ENCODE measurements at regions not wholly inside any gene's neighbourhood (a gene's known extent, or its start where the extent isn't known, plus 50 kb on each side); places are given as distances from the start of the nearest gene placed in this dataset.

DNA sequence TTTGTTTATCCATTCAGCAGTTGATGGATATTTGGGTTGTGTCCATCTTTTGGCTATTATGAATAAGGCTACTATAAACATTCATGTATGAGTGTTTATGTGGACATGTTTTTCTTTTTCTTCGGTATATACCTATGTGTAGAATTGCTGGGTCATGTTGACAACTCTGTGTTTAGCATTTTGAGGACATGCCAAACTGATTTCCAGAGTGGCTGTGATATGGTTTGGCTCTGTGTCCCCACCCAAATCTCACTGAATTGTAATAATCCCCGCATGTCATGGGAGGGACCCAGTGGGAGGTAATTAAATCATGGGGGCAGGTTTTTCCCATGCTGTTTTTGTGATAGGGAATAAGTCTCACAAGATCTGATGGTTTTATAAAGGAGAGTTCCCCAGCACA, 439.7 kb downstream of the UTRN start:
- in situ Hi-C loops (cut with HindIII; ENCODE audit: low pct_unique_long_range_greater_than_20kb, low sequenced_read_pairs): no loop called here
- DNase-seq (ENCODE audit: low read depth, low spot score): no peak

- no peak for DNase-seq (ENCODE audit: low read depth, low spot score)
- in situ Hi-C loops (cut with HindIII; ENCODE audit: low pct_unique_long_range_greater_than_20kb, low sequenced_read_pairs): no loop called here
Observed at GRCh38 chr6:144725736-144726522, 440.8 kb downstream of the UTRN start.

GRCh38 chr6:144728804-144729203, 443.7 kb downstream of the UTRN start:
- in situ Hi-C loops (cut with HindIII; ENCODE audit: low pct_unique_long_range_greater_than_20kb, low sequenced_read_pairs): no loop called here
- DNase-seq (ENCODE audit: low read depth, low spot score): no peak

- DNase-seq (ENCODE audit: low read depth, low spot score): no peak
- in situ Hi-C loops (cut with HindIII; ENCODE audit: low pct_unique_long_range_greater_than_20kb, low sequenced_read_pairs): no loop called here
Observed at GRCh38 chr6:144729502-144729901, 444.4 kb downstream of the UTRN start.

- DNase-seq (ENCODE audit: low read depth, low spot score): no peak
- in situ Hi-C loops (cut with HindIII; ENCODE audit: low pct_unique_long_range_greater_than_20kb, low sequenced_read_pairs): no loop called here
Observed at GRCh38 chr6:144730088-144730645, 445.0 kb downstream of the UTRN start.

- no peak for DNase-seq (ENCODE audit: low read depth, low spot score)
- in situ Hi-C loops (cut with HindIII; ENCODE audit: low pct_unique_long_range_greater_than_20kb, low sequenced_read_pairs): no loop called here
Observed at GRCh38 chr6:144731229-144731628, 446.1 kb downstream of the UTRN start.

DNA sequence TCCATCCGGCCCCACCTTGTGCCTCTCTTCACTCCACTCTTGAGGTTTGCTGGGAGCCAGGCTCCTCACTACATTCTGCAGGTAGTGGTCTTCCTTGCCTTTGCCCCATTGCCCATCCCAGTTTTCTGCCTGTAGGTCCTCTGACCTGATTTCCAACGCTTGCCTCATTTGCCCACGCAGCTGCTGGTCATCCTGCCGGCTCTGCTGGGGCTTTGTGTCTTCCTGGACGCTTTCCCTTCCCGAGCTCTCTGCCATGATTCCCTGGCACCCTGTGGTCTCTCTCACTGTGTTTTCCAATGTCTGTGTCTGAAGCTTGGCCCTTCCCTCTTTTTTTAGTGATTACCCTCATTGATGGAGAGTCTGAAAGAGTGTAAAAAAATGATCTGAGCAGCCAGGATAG, 451.6 kb downstream of the UTRN start:
- no peak for DNase-seq (ENCODE audit: low read depth, low spot score)
- in situ Hi-C loops (cut with HindIII; ENCODE audit: low pct_unique_long_range_greater_than_20kb, low sequenced_read_pairs): no loop called here

DNA sequence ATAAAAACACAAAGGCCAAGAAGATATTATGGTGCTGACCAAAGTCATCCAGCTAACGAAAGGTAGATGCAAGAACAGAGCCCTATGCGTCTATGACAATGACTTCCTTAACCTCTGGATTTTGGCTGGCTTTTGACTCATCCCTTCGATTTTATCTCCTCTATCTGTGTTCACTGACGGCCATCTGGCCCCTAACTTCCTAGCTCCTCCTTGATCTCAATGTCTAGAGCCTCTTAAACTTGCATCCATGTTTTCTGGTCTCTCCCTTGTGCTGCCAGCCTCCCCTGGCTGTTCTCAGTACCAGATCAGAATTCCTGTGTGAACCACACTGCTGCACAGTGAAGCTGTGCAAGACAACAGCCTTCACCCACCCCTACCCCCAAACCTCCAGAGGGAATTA, 452.9 kb downstream of the UTRN start:
- DNase-seq (ENCODE audit: low read depth, low spot score): no peak
- in situ Hi-C loops (cut with HindIII; ENCODE audit: low pct_unique_long_range_greater_than_20kb, low sequenced_read_pairs): no loop called here

DNA sequence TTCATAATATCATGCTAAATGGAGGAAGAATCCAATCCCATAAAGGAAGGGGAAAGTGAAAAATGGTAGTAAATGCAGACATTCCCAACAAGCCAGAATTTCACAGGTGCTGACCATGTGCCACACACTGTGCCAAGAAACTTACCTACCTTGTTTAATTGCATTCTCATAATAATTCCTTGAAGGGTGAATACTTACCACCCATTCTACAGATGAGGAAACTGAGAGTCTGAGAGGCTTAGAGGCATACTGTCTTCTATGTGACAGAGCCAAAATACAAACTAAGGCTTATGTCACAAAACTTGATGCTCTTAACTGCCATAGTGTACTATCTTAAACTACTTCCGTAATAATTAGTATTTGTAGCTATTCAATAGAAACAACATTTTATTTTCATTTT, 454.7 kb downstream of the UTRN start:
- in situ Hi-C loops (cut with HindIII; ENCODE audit: low pct_unique_long_range_greater_than_20kb, low sequenced_read_pairs): no loop called here
- DNase-seq (ENCODE audit: low read depth, low spot score): no peak

DNA sequence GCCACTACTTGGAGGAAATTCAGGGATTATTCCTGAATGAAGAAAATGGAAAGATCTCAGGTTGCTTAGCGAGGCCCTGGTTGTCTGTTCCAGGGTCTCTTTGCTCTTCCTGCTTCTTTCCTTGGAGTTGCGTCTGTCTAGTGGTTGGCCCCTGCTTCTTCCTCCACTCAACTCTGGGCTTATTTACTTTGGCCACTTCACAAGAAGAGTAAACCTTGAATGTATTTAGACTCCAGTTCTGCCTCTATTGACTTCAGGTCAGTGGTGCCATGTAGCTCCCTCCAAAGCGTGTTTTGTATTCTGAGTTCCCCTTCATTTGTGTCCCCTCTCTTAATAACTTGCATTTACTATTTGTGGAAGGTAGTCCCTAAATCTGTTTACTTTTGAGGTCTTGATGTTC, 456.5 kb downstream of the UTRN start:
- in situ Hi-C loops (cut with HindIII; ENCODE audit: low pct_unique_long_range_greater_than_20kb, low sequenced_read_pairs): no loop called here
- DNase-seq (ENCODE audit: low read depth, low spot score): no peak

- DNase-seq (ENCODE audit: low read depth, low spot score): no peak
- in situ Hi-C loops (cut with HindIII; ENCODE audit: low pct_unique_long_range_greater_than_20kb, low sequenced_read_pairs): no loop called here
Observed at GRCh38 chr6:144742779-144743178, 457.6 kb downstream of the UTRN start.

- DNase-seq (ENCODE audit: low read depth, low spot score): no peak
- in situ Hi-C loops (cut with HindIII; ENCODE audit: low pct_unique_long_range_greater_than_20kb, low sequenced_read_pairs): no loop called here
Observed at GRCh38 chr6:144744720-144745119, 459.6 kb downstream of the UTRN start.

DNA sequence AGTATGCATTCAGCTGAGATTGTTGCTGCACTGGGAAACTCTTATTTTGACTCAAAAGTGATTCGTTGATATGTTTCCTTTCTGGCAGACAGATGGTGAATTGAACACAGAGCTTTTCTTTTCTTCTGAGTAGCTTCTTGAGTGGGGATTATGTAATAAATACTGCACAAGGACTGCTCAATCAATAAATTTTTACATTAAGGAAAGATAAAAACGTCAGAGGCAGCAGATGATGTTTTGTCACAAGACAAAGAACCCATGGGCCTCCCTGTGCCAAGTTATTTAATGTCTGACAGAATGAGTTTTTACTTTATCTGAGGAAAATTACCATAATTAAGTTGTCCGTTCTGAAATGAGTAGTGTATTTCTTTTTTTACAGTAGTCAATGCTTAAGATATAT, 460.3 kb downstream of the UTRN start:
- peak; percentile 88 for DNase-seq (ENCODE audit: low read depth, low spot score)
- in situ Hi-C loops (cut with HindIII; ENCODE audit: low pct_unique_long_range_greater_than_20kb, low sequenced_read_pairs): no loop called here

GRCh38 chr6:144746902-144747469, 461.9 kb downstream of the UTRN start:
- no peak for DNase-seq (ENCODE audit: low read depth, low spot score)
- in situ Hi-C loops (cut with HindIII; ENCODE audit: low pct_unique_long_range_greater_than_20kb, low sequenced_read_pairs): no loop called here

DNA sequence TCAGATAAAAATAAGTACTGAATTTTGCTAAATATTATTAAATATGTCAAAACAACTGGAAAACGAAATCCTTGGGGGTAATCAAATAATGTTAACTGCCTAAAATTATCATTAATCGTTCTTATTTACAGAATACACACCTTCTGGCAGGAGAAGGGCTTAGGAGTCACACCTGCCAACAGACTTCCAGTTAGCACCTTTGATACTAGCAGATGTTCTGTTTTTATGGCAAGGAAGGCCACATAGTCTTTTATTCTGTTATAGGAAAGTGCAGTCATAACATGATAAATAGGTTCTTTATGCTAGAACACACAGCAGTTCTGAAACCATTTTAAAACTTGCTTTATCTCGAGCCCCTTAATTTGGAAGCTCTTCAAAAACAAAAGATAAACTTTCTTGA, 464.1 kb downstream of the UTRN start:
- no peak for DNase-seq (ENCODE audit: low read depth, low spot score)
- in situ Hi-C loops (cut with HindIII; ENCODE audit: low pct_unique_long_range_greater_than_20kb, low sequenced_read_pairs): no loop called here

DNA sequence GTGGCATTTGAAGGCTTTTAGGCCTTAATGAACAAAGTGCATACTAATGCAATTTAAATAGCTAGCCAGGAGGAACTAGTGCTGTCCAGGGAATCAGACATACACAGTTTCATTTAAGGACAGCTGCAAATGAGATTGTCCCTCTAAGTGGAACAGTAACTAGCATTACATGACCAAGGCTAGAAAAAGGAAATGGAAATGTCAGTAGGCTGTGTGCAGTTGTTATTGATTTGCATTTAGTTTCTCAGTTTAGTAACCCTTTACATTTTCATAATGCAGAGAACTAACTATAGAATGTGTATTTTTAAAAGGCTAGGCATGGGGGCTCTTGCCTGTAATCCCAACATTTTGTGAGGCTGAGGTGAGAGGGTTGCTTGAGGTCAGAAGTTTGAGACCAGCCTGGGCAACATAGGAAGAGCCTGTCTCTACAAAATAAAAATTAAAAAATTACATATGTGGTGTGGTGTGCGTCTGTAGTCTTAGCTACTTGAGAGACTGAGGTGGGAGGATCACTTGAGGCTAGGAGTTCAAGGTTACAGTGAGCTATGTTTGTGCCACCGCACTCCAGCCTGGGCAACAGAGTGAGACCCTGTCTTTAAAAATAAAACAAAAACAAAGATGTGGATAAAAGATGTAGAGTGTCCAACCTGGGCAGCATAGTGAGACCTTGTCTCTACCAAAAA, 468.0 kb downstream of the UTRN start:
- DNase-seq (ENCODE audit: low read depth, low spot score): no peak
- in situ Hi-C loops (cut with HindIII; ENCODE audit: low pct_unique_long_range_greater_than_20kb, low sequenced_read_pairs): no loop called here

DNA sequence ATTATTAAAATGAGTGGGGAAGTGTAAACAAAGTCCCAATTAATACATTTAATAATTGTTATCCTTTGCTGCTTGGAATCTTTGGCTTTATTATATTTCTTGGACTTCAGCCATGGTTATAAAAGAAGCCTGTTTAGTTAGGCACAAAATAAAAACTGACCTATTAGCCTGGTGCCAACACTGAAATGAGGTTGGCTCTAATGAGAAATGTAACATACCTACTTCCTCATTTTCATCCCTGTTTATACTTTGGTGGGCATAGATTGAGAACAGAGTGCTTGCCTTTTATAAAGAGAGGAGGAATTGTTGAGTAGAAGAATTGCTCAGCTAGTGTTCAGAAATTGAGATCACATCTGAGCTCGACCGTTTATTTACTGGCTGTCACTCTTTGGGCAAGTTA, 471.3 kb downstream of the UTRN start:
- no peak for DNase-seq (ENCODE audit: low read depth, low spot score)

GRCh38 chr6:144757299-144757698, 472.2 kb downstream of the UTRN start:
- in situ Hi-C loops (cut with HindIII; ENCODE audit: low pct_unique_long_range_greater_than_20kb, low sequenced_read_pairs): no loop called here
- DNase-seq (ENCODE audit: low read depth, low spot score): no peak

More for the DNA sequence above, 471.3 kb downstream of the UTRN start:
- in situ Hi-C loops (cut with HindIII; ENCODE audit: low pct_unique_long_range_greater_than_20kb, low sequenced_read_pairs): no loop called here

GRCh38 chr6:144757730-144758129, 472.6 kb downstream of the UTRN start:
- in situ Hi-C loops (cut with HindIII; ENCODE audit: low pct_unique_long_range_greater_than_20kb, low sequenced_read_pairs): no loop called here
- DNase-seq (ENCODE audit: low read depth, low spot score): no peak
